MM.1S (cell line): ENCODE measurements at regions not wholly inside any gene's neighbourhood (a gene's known extent, or its start where the extent isn't known, plus 50 kb on each side); places are given as distances from the start of the nearest gene placed in this dataset.

Source experiments
- EZH2 ChIP-seq: fragments of 300-600 bp; sonication (generic); optimal IDR thresholded peaks from 2 replicates; pipeline ENCODE3; 2017; ENCODE audit warnings: low read depth, mild to moderate bottlenecking, antibody characterized with exemption, low read length, mixed read lengths
- EZH2phosphoT487 ChIP-seq: fragments of 300-600 bp; sonication (generic); IDR thresholded peaks from 2 replicates; pipeline ENCODE4 v1.6.1; 2018; ENCODE audit warnings: antibody characterized with exemption, low read length
- TF ChIP-seq, protein P1 (sequence below): fragments of 300-600 bp; sonication (generic); IDR thresholded peaks from 2 replicates; pipeline ENCODE4 v1.5.1; 2016; ENCODE audit warnings: antibody characterized with exemption, low read length, mixed read lengths

DNA sequence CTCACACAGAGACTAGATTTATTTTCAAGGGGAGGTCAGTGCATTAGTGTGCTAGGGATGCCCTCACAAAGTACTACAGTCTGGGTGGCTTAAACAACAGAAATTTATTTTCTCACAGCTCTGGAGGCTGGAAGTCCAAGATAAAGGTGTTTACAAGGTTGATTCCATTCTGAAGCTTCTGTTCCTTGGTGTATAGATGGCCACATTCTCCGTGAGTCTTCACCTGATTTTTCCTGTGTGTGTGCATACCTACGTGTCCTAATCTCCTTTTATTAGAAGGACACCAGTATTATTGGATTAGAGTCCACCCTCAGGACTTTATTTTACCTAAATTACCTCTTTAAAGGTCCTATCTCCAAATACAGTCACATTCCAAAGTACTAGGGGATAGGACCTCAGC is 91.7 kb upstream of the FRMD4A start:
- TF ChIP-seq, protein P1, sequence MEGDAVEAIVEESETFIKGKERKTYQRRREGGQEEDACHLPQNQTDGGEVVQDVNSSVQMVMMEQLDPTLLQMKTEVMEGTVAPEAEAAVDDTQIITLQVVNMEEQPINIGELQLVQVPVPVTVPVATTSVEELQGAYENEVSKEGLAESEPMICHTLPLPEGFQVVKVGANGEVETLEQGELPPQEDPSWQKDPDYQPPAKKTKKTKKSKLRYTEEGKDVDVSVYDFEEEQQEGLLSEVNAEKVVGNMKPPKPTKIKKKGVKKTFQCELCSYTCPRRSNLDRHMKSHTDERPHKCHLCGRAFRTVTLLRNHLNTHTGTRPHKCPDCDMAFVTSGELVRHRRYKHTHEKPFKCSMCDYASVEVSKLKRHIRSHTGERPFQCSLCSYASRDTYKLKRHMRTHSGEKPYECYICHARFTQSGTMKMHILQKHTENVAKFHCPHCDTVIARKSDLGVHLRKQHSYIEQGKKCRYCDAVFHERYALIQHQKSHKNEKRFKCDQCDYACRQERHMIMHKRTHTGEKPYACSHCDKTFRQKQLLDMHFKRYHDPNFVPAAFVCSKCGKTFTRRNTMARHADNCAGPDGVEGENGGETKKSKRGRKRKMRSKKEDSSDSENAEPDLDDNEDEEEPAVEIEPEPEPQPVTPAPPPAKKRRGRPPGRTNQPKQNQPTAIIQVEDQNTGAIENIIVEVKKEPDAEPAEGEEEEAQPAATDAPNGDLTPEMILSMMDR, result no peak
- TF ChIP-seq EZH2, result no peak
- no peak for TF ChIP-seq EZH2phosphoT487
